Neural progenitor cell (in vitro differentiated cells): ENCODE measurements at regions not wholly inside any gene's neighbourhood (a gene's known extent, or its start where the extent isn't known, plus 50 kb on each side); places are given as distances from the start of the nearest gene placed in this dataset.

Experiments used
- CTCF ChIP-seq: fragments of 200-600 bp; sonication (generic); IDR thresholded peaks from 2 replicates; pipeline ENCODE4 v1.5.1; 2017; ENCODE audit warnings: antibody characterized with exemption, mild to moderate bottlenecking
- EZH2 ChIP-seq: fragments of 200-600 bp; sonication (generic); IDR thresholded peaks from 2 replicates; pipeline ENCODE4 v1.6.1; 2017; ENCODE audit warnings: antibody characterized with exemption, mild to moderate bottlenecking, moderate library complexity
- EZH2phosphoT487 ChIP-seq: fragments of 200-600 bp; sonication (generic); IDR thresholded peaks from 2 replicates; pipeline ENCODE4 v1.6.1; 2017; ENCODE audit warnings: antibody characterized with exemption

GRCh38 chr2:177076636-177077179, 135.9 kb upstream of the HNRNPA3 start:
- TF ChIP-seq EZH2phosphoT487 (no peak), CTCF (no peak), EZH2 (no peak)
